NCI-H510A treated with DMSO at 0.1 percent for 48 hours (cell line): ENCODE measurements at regions not wholly inside any gene's neighbourhood (a gene's known extent, or its start where the extent isn't known, plus 50 kb on each side); places are given as distances from the start of the nearest gene placed in this dataset.
"Not testable (repeated sequence)": the region's sequence is repeated elsewhere in the genome, so short reads cannot be mapped to it uniquely, and the experiment has no call there.

ENCODE experiments used
- DNase-seq: peaks from one replicate; lab custom pipeline; 2025; lab: John Stamatoyannopoulos, UW

- no peak for DNase-seq
Measured at GRCh38 chr3:88408935-88409334, 259.2 kb downstream of the C3orf38 start.

DNA sequence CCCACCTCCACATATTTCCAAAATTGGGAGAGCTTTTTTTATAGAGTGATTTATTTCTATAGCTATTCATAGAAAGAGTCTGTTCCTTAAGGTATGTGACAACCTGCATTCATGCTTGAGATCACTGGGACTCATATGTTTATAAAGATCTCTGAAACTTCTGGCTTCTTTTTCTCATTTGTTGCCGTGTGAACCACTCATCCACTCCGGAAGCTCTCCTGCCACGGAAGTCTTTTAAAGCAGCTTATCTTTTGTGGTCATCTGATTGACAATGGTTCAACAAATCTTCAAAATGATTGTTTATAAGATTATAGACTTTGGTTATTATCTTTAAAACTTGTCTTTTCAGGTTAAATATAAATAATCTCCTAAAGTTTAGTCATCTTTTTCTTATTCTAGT is 260.5 kb downstream of the C3orf38 start:
- DNase-seq = no peak

- DNase-seq = no peak
Measured at GRCh38 chr3:88412346-88412745, 262.6 kb downstream of the C3orf38 start.

DNA sequence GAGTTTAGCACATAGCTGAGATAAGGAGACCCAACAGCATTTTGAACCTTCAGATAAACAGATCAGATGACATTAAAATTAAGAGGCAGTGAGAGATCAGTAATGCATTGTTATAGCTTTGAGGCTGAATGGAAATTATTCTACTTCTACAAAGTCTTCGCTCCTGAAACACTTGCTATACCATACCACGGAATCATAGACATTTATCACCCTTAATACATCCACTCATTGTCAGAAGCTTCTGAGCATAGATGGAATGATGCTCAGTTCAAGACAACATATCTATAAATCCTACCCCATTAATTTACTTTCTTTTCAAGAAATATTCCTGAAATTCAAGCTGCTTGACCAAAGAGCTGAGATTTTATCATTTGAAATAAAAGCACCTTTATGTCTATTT is 266.7 kb downstream of the C3orf38 start:
- no peak for DNase-seq

GRCh38 chr3:88418219-88418618 is 268.5 kb downstream of the C3orf38 start:
- no peak for DNase-seq

- DNase-seq = no peak
Measured at GRCh38 chr3:88433568-88433967, 283.8 kb downstream of the C3orf38 start.

GRCh38 chr3:88434001-88434400 is 284.2 kb downstream of the C3orf38 start:
- no peak for DNase-seq

- DNase-seq = no peak
Measured at GRCh38 chr3:88440701-88441100, 290.9 kb downstream of the C3orf38 start.

DNA sequence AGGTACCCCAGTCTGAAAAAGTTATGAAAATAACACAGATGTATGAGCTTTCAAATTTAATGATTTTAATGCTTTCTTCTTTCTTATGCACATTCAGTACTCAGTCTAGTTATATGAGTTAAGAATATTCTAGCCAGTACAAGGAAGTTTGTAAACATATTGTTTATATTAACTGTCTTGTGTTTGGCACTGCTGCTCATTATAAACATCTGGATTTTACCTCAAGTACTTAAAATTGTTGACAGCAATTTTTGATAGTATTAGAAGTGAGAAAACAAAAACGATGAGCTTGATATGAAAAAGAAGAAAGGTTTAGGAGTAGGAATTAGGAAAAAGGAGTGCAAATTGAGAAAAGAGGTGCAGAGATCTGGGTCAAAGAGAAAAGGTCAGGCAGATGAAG is 293.3 kb downstream of the C3orf38 start:
- DNase-seq = no peak

GRCh38 chr3:88444251-88444650 is 294.5 kb downstream of the C3orf38 start:
- DNase-seq = no peak

- no peak for DNase-seq
Measured at GRCh38 chr3:88452228-88452627, 302.5 kb downstream of the C3orf38 start.

GRCh38 chr3:88460369-88460768 is 310.6 kb downstream of the C3orf38 start:
- no peak for DNase-seq

GRCh38 chr3:88462230-88462629 is 312.5 kb downstream of the C3orf38 start:
- no peak for DNase-seq

- no peak for DNase-seq
Measured at GRCh38 chr3:88467191-88467590, 317.4 kb downstream of the C3orf38 start.

GRCh38 chr3:88469216-88469615 is 319.5 kb downstream of the C3orf38 start:
- DNase-seq = no peak

- no peak for DNase-seq
Measured at GRCh38 chr3:88478460-88478859, 328.7 kb downstream of the C3orf38 start.

DNA sequence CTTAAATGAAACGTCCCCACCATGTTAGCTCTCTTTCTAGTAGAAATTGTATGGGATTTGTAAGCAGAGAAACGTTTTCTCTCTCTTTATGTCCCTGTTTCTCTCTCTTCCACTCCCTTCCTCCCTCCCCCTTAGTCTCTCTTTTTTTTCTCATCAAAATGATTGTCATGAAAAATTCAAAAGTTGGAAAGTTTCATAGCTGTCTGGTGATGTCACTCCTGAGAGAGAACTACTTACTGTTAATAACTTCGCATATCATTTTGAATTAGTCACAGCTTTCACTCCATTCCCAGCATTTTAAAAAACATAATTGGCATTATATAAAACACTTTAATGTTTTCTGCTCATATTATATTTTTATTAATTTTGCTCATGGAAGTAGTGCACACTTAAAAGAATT is 331.1 kb downstream of the C3orf38 start:
- no peak for DNase-seq

- no peak for DNase-seq
Measured at GRCh38 chr3:88485001-88485400, 335.2 kb downstream of the C3orf38 start.

DNA sequence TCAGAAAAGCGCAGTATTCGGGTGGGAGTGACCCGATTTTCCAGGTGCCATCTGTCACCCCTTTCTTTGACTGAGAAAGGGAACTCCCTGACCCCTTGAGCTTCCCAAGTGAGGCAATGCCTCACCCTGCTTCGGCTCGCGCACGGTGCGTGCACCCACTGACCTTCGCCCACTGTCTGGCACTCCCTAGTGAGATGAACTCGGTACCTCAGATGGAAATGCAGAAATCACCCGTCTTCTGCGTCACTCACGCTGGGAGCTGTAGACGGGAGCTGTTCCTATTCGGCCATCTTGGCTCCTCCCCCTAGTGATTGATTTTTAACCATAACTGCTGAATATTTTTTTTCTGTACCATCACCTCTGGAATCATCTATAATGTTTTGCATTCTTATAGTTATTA is 359.1 kb downstream of the C3orf38 start:
- DNase-seq = not testable (repeated sequence)

DNA sequence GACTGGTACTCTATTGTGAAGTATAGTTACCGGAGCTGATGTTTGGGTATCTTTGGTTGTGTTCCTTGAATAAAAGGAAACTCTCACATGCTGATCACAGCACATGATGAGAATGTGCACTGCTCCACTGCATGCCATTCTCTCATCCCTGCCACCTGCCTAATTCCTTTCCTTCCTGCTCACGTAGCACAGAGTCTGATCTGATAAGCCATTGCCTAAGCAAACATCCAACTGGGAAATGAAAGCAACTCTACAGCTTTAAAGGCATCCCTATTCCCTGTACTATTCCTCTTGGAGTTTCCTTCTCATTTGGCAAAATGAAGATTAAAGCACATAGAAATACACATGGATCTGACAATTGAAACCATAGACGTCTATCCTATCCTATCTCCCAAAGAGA is 359.8 kb downstream of the C3orf38 start:
- DNase-seq = no peak

GRCh38 chr3:88528494-88528893 is 378.7 kb downstream of the C3orf38 start:
- DNase-seq = no peak

DNA sequence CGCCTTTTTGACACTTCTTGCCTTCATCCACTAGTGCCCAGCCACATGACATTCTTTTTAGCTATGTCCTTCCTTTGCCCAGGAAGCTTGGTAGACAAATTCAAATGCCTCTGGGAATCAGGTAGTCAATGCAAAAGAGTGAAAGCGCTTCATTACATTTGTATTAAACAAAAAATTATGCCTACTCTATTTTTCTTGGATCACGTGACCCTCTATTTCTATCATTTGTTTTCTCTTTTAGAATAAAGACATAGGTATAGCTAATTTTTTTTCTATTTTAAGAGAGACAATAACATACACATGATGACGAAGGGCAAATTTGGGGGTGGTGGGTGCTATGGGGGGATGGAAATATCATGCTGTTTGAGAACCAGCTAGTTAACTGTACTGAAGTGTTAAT is 384.8 kb downstream of the C3orf38 start:
- DNase-seq = no peak

- no peak for DNase-seq
Measured at GRCh38 chr3:88535563-88535962, 385.8 kb downstream of the C3orf38 start.

DNA sequence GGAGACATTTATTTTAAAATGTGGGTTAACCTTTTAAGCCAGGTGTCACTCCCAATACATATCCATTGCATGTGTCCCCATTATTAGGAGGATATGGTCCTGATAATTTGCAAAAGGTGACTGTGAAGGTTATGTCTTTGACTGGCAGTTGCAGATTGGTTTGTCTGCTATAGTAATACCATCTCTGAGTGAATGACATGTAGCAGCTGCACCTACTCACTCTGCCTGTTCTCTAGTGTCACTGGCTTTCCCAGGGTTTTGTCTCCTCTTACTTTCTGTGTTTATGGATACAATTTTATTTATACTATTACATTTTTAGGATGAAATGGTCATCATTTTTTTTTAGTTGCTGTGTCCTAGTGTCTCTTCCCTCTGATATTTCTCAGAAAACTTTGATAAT is 393.2 kb downstream of the C3orf38 start:
- DNase-seq = no peak

DNA sequence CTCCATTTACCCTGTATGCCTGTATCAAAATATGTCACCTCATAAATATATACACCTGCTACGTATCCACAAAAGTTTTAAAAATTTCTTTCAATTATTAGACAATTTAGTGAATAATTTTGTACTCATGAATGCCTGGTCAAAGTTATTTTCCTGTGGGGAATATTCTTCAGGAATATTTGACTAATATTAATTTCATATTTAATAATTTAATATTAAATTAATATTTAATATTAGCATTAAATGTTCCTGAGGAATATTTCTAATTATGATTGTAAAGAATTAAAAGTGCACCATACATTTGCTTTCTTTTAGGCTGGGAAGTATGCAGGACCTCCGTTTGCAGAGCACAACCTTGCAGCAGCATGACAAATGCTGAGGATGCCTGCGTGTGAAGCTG is 422.7 kb downstream of the C3orf38 start:
- DNase-seq = no peak
